ENCODE measurements at regions not wholly inside any gene's neighbourhood (a gene's known extent, or its start where the extent isn't known, plus 50 kb on each side); places are given as distances from the start of the nearest gene placed in this dataset.

DNA sequence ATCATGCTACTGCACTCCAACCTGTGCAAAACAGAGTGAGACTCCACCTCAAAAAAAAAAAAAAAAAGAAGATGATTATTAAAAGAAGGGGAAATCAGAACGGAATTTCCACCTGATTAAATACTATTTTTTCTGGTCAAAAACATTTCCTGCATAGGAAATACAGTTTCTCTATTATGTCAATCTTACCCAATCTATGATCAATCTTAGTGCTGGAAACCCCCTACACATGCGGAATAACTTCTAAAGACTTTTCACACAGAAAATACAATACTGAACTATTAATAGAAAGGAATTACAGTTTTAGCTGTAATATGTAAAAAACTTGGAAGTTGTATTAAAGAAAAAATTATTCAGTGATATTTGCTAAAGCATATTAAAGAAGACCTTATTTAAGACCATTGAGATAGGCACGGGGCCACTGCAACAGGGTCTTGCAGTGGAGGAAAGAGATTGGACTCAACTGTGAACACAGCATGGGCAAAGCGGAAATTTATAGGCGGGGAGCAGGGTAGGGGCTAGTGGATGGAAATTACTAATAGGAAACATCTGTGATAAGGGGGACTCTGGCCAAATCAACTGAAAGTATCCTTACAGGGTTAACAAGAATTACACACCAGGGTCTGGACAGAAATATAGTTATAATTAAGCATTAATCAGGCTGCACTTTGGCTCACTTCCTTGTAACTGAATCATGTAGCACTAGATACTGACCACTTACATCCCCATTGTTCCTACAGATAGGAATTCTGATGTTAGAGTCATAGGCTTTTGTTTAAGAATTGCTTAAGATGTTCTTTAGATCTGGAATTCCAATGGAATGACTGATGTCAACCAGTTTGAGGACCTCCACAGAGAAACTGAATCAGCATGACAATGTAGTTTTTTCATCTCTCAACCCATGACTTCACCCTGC is 411.5 kb upstream of the DDI1 start:
- DNase-seq = no peak

DNA sequence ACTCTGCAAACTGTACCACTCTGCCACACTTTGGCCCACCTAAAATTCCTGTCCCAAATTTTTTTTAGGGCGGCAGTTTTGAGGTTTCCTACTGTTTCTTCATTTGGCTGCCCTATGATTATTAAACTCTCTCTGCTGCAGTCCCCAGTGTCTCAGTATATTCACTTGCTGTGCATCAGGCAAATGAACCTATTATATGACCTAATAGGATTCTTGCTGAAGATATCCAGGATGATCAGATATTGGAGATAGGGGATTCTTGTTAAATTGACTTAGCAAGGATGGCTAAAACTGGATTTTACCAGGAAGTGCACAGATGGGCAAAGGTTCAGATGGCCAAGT is 410.8 kb upstream of the DDI1 start:
- DNase-seq = no peak

DNA sequence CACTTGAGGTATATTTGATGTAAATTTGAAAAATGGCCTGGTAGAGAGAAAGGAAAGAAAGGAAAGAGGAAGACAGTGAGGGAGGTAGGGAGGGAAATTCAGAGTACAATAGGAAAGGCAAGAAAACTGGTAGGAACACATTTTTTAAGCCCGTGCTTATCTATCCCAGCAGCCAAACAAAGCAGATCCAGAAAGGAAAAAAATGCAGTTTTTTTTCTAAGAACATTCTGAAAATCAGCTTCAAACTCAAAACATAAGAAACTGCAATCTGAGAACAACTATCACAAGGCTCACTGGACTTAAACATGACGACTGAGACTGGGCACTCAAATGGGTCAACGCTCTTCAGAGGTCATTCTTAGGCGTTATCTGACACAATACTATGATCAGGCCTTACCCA is 408.3 kb upstream of the DDI1 start:
- no peak for DNase-seq

DNA sequence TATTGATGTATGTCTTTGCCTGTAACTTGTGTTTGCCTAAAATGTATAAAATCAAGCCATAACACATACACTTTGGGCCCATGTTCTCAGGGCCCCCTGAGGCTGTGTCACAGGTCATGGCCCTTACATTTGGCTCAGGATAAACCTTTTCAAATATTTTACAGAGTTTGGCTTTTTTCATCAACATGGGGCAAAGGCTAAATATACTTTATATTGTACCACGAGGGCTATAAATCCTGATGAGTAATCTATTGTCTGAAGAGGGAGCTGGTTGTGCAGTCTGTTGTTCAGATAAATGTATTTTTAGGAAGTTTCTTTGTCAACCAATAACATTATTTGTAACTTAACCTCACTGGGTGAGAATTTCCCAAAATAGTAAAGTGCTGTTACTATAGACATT is 404.6 kb upstream of the DDI1 start:
- no peak for DNase-seq

DNA sequence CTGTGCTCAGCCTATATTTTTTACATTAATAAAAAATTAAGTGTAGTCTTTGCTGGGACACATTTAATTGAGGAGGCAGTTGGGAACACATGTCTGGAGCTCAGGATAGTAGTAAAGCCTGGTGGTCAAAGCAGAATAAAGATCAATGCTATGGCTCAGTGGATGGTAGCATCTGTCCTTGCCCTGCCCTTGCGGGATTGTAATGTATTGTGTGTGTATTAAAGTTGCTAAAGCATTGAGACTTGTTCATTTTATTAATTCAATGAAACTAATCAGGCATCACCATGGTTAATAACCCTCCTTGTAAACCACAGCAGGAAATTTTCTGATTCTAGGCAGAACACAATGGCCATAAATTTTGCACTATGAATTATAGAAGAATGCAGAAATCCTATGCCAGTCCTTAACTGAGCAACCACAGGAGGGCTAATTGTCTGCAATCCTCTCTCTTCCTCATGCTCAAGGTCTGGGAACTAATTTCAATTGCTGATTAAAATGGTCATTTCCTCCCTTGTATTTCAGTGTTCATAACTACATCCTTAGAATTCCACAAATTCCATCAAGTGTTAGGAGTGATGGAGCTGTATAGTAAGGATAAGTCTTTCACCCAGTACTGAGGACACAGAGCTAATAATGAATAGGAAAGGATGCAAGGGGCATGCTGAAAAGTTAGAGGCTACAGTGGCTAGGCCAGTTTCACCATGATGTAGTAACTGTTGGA is 403.2 kb upstream of the DDI1 start:
- no peak for DNase-seq

DNA sequence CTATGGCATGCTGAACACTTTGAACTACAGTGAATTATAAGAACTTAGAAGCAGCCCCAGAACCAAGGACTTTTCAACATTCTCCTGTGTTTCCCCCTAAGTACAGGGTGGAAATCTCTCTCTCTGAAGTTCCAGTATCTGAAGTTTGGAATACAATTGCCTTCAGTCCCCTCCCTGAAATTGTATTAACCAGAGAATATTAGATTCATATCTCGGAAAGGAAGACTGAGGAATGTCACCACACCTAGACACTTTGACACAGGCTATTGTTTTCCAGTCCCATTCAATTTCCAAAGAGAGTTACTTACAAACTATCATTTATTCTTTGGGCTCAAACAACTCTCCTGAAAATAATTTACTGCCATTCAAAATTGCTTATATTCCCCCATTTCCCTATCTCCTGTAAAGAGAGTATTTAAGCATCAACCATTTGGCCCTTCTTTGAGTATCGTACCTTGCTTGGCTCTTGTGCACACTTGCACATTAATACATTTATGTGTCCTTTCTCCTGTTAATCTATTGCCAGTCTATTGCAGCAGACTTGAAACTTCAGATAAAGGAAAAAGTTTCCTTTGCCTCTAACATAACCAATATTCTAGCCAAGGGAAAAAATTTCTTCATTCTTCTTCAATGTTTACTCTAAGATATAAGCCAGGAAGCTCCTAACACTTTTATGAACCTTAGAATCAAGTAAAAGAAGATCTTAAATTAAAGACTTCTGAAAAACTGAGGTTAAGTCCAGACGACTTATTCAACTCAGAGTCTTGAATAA is 402.4 kb upstream of the DDI1 start:
- no peak for DNase-seq

DNA sequence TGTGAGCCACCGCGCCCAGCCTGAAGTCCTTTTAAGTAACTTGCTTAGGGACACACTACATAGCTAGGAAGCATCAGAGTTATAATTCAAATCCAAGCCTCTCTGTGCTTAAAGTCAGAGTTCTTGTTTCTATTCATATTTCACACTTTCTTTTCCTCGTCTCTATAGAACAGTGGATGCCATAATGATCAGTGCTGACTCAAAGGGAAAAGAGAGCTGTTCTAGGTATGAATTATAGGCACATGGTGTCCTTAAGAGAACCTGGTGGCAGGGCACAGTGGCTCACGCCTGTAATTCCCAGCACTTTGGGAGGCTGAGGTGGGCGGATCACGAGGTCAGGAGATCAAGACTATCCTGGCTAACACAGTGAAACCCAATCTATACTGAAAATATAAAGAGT is 400.2 kb upstream of the DDI1 start:
- DNase-seq = no peak

DNA sequence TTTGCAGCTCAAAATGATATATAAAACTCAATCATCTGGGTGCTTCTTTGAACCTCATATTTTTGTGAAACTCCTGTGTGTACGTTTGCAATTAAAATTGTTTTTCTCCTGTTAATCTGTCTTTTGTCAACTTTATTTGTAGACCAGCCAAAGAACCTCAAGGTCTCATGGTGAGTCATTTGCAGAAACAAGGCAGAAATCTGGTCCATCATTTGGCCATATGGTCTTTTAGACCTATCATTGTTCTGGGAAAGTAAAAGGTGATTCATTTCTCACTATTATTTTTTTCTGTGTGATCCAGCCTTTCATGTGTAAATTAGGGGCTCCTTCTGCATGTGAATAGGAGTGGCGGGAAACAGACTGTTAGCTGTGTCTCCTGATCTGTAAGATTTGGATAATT is 399.1 kb upstream of the DDI1 start:
- no peak for DNase-seq

DNA sequence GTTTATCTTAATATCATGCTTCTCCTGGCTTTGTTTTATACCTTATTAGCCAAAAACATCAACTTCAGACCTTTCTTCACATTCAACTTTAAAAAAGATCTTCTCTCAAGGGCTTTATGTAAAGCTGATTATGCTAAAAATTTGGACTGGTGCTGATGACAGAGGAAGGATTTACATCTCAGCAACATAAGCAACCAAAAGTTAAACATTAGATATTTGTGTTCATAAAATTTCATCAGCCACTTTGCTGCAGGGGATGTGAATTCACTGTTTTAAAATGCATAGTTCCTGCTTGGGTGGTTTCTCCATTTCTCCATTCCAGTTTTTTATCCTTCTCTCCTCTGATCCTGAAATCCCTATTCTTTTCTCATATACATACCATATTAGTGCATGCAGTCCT is 398.6 kb upstream of the DDI1 start:
- DNase-seq = no peak

DNA sequence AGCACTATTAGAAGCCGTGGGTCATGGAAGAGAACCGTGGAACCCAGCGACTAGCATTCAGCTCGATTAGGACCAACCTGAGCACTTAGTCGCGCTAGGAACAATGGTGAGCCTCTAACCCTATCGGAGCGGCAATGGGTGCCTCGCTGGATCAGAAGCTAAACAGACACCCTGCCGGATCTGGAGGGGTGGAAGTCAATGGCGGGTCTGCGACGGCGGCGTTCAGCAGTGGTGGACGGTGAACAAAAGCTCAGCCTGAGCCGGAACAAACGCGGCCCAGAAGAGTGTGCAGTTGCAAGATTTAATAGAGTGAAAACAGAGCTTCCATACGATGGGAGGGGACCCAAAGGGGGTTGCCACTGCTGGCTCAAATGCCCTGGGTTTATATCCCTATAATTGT is 391.8 kb upstream of the DDI1 start:
- DNase-seq = no peak

DNA sequence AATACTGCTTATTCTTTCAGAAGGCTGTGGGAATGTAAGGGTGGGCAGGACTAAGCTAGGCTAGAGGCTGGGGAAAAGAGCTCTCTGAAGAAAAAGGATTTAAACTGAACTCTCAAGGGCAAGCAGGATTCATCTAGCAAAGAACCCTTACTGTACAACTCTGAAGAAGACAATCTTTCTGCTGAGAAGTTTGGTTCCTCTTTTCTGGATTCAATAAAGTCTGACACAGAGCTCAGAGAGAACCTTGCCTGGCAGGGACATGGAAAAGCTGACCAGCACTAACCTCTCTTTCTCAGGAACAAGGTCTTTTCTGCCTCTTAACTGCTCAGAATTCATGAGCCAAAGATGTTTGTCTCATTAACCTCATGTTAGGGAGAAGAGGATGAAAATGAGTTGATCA is 388.4 kb upstream of the DDI1 start:
- DNase-seq = no peak

DNA sequence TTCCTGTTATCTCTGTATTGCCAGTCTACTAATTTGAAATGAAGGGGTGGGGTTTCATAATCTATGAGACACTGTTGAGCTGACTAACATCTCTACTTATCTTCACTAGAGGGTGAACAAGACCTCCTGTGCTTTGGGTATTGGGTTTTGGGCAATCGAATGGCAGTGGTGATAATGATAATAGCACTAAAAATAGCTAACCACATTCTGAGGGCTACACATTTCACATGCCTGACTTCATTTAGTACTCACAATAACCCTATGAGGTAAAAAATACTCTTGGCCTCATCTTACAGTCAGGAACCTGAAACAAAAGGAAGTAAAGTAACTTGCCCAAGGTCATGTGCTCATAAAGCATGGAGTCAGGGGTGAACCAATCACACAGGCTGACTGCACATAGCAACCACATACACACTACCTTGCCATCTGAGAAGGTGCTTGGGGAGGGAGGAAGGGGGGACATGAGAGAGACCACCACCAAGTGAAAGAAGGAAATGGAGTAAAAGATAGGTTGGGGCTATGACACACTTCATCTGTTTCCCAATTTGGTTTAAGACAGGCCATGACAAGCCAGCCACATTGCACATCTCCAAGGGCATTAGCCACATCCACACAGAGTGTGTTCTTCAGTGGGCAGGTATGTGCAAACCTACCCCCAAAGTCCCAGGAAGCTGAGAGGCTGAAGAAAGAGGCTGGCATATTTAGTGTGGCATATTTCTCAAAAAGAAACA is 387.6 kb upstream of the DDI1 start:
- DNase-seq = no peak

DNA sequence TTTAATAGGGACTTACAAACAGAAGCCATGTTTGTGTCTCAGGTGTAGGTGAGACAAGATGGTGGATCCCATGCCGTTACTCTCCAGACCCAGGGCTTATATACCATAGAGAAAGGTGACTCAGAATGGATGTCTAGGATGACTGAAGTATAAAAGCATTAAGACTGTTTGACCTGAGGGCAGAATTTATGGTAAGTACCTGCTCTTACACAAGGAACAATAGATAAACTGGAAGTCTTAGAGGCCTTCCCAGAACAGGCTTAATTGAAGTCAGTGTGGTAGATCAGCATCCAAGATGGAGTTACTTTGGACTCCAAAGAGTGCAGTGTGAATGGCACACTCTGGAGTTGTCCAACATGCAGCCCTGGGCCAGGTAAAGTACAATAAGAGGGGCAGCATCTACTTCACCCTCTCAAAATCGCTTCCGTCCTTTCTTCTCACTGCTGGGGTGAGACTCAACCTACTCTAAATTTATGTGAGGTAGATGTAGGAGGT is 387.0 kb upstream of the DDI1 start:
- no peak for DNase-seq

DNA sequence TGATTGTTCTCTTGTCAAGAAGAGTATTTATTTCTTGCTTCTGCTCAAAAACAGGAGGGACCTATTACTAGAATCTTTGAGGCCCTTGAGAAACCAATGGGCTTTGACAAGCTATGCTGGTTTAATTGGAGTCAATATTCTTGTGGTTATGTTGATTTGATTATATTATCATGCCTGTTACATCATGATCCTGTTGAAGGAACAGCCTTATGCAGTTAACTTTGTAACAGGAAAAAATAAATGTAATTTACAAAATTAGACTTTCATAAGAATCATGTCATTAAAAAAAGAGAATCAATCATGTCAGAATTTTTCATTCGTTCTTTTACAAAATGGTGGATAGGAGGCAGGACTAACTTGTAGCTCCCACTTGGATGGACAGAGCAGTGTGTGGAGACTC is 386.1 kb upstream of the DDI1 start:
- no peak for DNase-seq

DNA sequence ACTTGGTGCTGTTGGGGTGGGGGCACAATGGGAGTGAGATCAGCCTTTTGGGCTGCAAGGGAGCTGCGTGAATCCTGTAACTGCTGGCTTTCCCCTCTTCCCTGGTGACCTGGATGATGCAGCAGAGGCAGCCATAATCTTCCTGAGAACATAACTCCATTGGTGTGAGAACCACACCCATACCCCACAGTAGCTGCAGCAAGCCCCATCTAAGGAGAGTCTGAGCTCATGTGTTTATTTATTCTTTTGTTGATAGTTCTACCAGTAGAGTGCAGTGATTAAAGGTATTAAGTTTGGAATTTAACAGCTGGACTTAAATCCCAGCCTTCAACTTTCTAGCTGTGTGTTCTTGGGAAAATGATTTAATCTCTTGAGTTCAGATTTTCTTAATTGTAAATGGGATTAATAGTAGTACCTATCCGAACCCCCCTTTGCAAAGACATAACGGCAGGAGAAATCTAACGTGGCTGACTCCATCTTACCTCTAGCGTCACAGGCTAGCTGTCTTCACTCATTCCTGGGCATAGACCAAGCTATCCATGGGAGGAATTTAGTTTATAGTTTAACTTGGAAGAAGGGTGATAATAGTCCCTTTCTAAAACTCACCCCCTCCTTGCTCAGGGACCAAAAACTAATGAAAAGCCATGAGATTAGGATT is 385.0 kb upstream of the DDI1 start:
- no peak for DNase-seq

DNA sequence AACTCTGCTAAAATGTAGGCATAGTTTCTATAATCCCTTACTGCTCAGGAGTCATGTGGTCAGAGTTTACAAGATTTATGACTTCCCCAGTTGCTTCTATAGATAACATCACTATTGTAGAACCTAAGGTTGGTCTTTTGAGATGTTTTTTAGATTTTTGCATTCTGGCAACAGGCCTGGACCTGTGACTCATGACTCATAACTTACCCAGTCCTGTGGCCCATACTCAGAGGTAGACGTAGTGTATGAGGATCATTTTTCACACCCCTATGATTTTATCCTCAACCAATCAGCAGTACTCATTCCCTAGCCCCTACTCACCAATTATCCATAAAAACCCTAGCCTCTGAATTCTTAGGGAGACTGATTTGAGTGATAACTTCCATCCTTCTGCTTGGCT is 384.4 kb upstream of the DDI1 start:
- DNase-seq = no peak

DNA sequence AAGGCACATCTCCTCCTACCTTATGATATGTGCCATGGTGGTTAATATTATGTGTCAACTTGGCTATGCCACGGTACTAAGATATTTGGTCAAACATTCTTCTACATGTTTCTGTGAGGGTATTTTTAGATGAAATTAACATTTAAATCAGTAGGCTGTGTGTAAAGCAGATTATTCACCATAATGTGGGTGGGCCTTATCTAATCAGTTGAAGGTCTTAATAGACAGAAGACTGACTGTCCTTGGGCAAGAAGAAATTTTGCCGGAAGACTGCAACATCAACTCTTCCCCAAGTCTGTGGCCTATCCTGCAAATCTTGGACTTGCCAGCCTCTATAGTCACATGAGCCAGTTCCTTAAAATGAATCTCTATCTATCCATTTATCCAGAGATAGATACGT is 380.1 kb upstream of the DDI1 start:
- DNase-seq = no peak

DNA sequence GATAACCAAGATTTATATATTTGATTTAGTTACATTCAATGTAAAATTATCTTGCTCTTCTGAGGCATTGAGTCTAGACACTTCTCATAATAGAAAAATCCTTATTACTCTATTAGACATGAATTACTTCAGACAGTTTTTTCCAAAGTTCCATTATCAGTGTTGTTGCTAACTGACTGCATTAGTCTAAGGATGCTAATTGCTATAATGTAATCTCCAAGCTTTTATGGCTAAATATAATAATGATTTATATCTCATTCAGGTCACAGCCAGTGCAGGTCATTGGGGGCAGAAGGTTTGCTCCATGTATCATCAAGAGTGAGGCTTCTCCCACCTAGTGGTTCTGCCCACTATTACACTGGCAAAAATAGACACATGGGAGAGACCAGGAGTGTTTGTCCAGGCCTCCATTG is 377.2 kb upstream of the DDI1 start:
- peak in 1 of 2 experiments; percentile 26 for DNase-seq

DNA sequence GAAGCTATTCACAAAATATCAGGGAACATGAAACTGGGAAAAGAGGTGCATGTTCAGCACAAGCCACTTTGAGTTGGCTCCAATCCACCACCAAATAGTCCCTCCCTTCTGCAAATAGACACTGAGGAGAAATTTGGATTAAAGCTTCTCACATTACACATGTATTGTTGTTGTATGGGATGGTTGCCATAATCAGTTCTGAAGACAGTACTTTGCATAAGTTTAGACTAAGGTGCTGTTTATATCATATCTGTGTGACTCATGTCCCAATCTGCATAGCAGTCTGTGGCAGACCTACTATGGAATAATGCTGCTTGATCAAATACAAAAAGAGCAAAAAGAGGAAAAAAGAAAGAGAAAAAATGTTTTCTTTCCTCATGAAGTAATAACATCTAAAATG is 376.7 kb upstream of the DDI1 start:
- peak in 1 of 2 experiments; percentile 26 for DNase-seq

DNA sequence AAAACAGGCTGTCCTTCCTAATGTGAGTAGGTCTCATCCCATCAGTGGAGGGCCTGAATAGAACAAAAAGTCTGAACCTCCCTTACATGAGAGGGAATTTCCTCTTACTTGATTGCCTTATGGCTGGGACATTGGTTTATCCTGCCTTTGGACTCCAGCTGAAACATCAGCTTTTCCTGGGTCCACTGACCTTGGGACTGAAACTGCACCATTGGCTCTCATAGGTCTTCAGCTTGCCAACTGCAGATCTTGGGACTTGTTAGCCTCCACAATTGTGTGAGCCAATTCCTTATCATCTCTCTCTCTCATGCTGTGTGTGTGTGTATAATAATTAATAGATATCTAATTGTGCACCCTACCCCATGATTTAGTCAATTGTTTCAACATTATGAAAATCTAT is 375.3 kb upstream of the DDI1 start:
- DNase-seq = no peak

DNA sequence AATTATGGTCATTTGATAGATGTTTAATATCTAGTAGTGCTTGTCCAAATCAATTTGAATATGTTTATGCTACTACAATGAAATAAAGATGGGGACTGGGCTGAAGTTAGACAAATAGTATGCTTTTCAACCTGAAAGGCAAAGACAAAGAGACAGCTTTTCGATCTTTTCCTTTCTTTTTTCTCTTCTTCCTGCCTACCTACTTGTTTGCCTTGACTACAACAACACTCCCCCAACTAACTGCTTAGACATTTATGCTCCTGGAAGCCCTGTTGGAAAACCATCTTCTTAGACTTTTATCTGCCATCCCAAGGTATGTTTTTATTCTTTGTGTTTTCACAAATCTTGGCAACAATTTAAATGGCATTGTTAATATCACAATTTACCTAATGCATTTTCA is 374.4 kb upstream of the DDI1 start:
- no peak for DNase-seq

DNA sequence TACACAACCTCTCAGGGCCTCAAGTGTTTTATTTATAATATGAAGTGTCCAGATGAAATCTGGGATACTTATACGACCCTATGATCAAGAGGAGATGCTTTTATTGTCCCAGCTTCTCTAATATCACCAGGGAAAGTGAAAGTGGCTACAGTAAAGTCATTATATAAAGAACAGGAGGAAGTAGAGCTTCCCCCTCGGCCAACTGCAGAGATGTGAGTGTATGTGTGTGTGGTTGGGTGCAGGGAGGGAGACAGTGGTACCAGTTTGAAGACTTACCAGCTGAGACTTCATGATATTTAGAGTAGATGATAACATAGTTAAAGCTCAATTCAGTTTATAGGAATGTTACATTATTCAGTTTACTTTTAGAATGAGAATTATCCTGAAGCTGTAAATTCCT is 373.6 kb upstream of the DDI1 start:
- no peak for DNase-seq
